Activated CD4-positive, alpha-beta T cell treated with anti-CD3 and anti-CD28 coated beads, Interleukin-2, amount 10 ng/mL, durations not matched to agents 7 days and 5 days (primary cell): ENCODE measurements at regions not wholly inside any gene's neighbourhood (a gene's known extent, or its start where the extent isn't known, plus 50 kb on each side); places are given as distances from the start of the nearest gene placed in this dataset.

Experiments used
- CTCF ChIA-PET: fragments of 350-600 bp; sonication (Branson Sonifier 250); formaldehyde crosslinking; loops from one replicate; lab custom pipeline; 2021; ENCODE audit warnings: antibody characterized with exemption; lab: Charles Lee
- POLR2A ChIA-PET: fragments of 350-600 bp; sonication (Branson Sonifier 250); formaldehyde crosslinking; loops from one replicate; lab custom pipeline; 2021; ENCODE audit warnings: antibody characterized with exemption; lab: Charles Lee
- DNase-seq: peaks from one replicate; pipeline ENCODE4 v3.0.0-alpha.2; 2020
- H3K27ac Mint-ChIP-seq: one replicate; pipeline ENCODE4 v1.8.0; 2021; ENCODE audit warnings: mild to moderate bottlenecking, moderate library complexity, mixed read lengths
- H3K27me3 Mint-ChIP-seq: one replicate; pipeline ENCODE4 v1.8.0; 2021; ENCODE audit warnings: mixed read lengths
- H3K36me3 Mint-ChIP-seq: one replicate; pipeline ENCODE4 v1.8.0; 2021; ENCODE audit warnings: low read depth, mixed read lengths
- H3K4me1 Mint-ChIP-seq: one replicate; pipeline ENCODE4 v1.8.0; 2021; ENCODE audit warnings: mixed read lengths
- H3K4me3 Mint-ChIP-seq: one replicate; pipeline ENCODE4 v1.8.0; 2021; ENCODE audit warnings: mild to moderate bottlenecking, moderate library complexity, mixed read lengths
- H3K9me3 Mint-ChIP-seq: one replicate; pipeline ENCODE4 v1.8.0; 2021; ENCODE audit warnings: mixed read lengths

DNA sequence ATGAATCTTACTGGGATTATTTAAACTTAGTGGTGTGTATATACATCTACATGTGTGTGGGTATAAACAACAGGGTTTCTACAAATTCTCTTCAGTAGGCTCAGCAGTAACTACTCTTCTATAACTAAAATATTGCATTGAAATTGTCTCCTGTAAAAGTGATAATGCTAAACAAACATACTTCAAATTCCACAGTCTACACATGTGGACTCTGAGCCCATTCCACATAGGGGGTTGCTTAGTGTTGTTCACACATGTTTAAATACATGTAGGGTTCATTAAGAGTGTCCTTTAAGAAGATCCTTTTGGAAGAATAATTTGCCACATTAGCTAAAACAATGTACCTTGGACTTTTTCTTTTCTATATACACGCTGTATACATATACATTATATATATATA lies 152.8 kb upstream of the VRK2 start:
- no peak overlapping the region for H3K27ac Mint-ChIP-seq
- ChIA-PET CTCF (no interaction called here), POLR2A (interaction anchor here (0.8 kb wide), 1 partner anchor 322 kb away, joined by 7 read pairs; no protein-coding TSS in a partner anchor)
- no peaks in the 10 kb centered on the region for H3K4me1 Mint-ChIP-seq
- H3K9me3 Mint-ChIP-seq: no peaks in the 10 kb centered on the region
- DNase-seq: no peak
- H3K36me3 Mint-ChIP-seq: no peaks in the 10 kb centered on the region
- no peak overlapping the region for H3K4me3 Mint-ChIP-seq
- H3K27me3 Mint-ChIP-seq: peaks cover 4% of the 10 kb centered on the region

DNA sequence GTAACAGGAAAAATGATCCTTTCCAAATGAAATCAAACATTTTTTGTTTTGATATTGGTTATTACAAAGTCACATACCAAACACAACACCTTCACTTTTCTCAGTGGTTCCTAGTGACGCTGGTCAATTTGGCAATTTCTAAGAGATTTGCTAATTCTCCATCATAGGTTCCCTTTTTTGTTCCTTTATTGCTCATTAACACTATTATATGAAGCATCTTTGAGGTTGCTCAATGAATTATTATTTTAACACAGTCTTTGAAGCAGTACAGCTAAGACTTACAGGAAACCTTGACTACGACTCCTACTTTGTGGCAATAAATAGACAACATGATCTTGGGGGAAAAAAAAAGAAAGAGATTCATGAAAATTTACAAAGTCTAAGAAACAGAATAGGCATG lies 152.2 kb upstream of the VRK2 start:
- DNase-seq: no peak
- Mint-ChIP-seq H3K4me1 (no peaks in the 10 kb centered on the region), H3K9me3 (no peaks in the 10 kb centered on the region), H3K4me3 (no peak overlapping the region), H3K27me3 (peaks cover 4% of the 10 kb centered on the region), H3K27ac (no peak overlapping the region), H3K36me3 (no peaks in the 10 kb centered on the region)
- ChIA-PET POLR2A (no interaction called here), CTCF (no interaction called here)

DNA sequence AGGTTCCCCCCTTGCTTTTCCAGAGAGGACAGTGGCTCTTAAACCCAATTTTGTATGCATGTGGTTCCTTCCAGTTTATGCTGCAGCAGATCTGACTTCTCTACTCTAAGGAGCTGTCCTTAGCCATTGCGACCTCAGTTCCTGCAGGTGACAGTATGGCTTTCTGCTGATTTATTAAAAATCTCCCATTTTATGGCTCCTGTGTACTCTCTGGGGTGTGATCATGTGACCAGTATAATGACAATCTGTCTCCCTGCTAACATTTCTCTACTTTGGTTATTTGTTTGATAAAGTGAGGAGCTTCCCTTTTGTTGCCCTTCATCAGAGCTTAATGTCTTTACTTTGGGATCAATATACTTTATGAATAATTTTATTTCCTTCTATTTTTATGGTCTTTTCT lies 148.7 kb upstream of the VRK2 start:
- POLR2A ChIA-PET: no interaction called here
- Mint-ChIP-seq H3K27ac (no peak overlapping the region), H3K36me3 (no peaks in the 10 kb centered on the region), H3K4me3 (no peak overlapping the region), H3K9me3 (no peaks in the 10 kb centered on the region), H3K27me3 (peaks cover 4% of the 10 kb centered on the region), H3K4me1 (peaks cover 3% of the 10 kb centered on the region)
- CTCF ChIA-PET: no interaction called here
- no peak for DNase-seq

DNA sequence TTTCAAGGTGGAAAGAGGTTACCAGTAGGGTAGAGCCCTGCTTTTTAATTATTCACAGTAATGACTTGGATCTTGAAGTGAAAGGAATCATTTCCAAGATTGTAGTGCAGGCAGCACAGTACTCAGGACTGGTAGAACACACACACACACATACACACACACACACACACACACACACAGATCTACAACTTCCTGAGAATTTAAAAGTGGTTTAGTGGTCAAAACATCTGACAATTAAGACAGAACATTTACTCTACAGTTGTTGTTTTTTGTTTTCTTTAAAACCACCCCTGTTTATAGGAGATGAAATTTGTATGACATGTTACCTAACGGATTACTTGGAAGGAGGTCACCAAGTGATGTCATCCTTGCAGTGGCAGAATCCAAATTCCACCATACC lies 146.7 kb upstream of the VRK2 start:
- Mint-ChIP-seq H3K4me1 (peaks cover 3% of the 10 kb centered on the region), H3K36me3 (no peaks in the 10 kb centered on the region), H3K27ac (no peak overlapping the region), H3K9me3 (no peaks in the 10 kb centered on the region), H3K27me3 (peaks cover 4% of the 10 kb centered on the region), H3K4me3 (no peak overlapping the region)
- no peak for DNase-seq
- ChIA-PET POLR2A (no interaction called here), CTCF (no interaction called here)

DNA sequence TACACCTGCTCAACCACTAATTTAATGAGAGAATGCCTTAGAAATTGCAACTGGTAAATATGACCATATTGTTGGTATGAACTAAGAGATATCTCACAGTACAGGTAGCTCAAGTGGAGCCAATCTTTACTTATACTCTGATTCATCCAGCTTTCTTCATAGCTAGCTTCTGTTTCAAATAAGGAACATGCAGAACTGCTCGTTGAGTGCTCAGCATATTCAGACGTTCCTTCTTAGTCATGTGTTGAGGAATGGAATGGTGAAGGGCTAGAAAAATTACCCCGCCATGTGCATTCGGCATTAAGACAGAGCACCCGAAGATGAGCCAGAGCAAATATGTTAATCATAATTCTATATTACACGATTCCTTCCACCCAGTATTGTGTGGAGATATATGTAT lies 144.0 kb upstream of the VRK2 start:
- H3K4me3 Mint-ChIP-seq: no peak overlapping the region
- H3K9me3 Mint-ChIP-seq: no peaks in the 10 kb centered on the region
- no peaks in the 10 kb centered on the region for H3K36me3 Mint-ChIP-seq
- no peaks in the 10 kb centered on the region for H3K27me3 Mint-ChIP-seq
- no peak for DNase-seq
- ChIA-PET CTCF (no interaction called here), POLR2A (no interaction called here)
- H3K27ac Mint-ChIP-seq: no peak overlapping the region
- H3K4me1 Mint-ChIP-seq: peaks cover 7% of the 10 kb centered on the region

DNA sequence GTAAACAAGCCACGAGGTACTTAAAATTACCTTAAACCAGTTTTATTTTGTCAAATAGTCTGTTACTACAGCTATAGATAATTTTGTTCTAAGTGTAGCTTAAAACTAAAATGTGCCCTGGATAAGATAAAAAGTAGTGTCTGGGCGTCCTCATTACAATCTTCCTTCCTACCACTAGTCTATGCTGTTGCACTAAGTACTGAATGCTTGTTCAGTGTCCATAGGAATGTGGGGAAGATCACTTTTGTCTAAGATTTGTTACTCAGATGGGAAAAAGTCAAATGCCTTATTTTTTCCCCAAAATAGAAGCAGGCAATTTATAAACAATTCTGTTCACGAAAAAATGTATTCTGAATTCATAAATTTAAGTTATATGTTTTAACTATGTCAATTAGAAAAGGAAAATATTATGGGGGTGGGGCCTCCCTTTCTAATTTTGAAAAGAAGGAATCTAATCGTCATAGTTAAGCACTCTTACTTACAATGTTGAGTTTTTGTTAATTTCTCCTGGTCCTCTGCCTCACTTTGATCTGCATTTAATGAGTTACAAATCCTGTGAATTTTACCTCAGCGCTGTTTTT lies 140.4 kb upstream of the VRK2 start:
- Mint-ChIP-seq H3K9me3 (peaks cover 4% of the 10 kb centered on the region), H3K27ac (no peak overlapping the region), H3K4me3 (no peak overlapping the region), H3K36me3 (peaks cover 5% of the 10 kb centered on the region), H3K27me3 (no peaks in the 10 kb centered on the region), H3K4me1 (peaks cover 29% of the 10 kb centered on the region)
- CTCF ChIA-PET: interaction anchor here (1.0 kb wide), 1 partner anchor 542 kb away, joined by 3 read pairs; no protein-coding TSS in a partner anchor
- DNase-seq: peak; percentile 10
- POLR2A ChIA-PET: no interaction called here

DNA sequence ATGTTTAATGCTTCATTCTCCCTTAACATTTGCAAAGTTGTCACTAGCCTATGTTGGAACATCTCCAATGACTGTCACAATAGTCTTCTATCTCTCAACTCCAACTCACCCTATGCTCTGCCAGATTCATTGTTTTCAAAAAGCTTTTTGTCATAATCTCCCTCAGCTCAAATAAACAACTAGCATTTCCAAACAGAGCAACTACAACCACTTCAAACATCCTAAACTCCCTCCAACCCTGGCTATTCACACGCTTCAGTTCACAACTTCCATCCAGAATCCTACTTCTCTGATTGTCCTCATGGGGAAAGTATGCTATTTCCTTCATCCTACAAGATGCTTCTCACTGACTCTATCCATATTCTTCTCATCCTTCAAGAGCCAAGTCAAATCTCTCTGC lies 139.2 kb upstream of the VRK2 start:
- POLR2A ChIA-PET: no interaction called here
- peaks cover 29% of the 10 kb centered on the region for H3K4me1 Mint-ChIP-seq
- CTCF ChIA-PET: no interaction called here
- H3K36me3 Mint-ChIP-seq: peaks cover 5% of the 10 kb centered on the region
- no peaks in the 10 kb centered on the region for H3K27me3 Mint-ChIP-seq
- no peak overlapping the region for H3K4me3 Mint-ChIP-seq
- DNase-seq: no peak
- H3K9me3 Mint-ChIP-seq: peaks cover 4% of the 10 kb centered on the region
- H3K27ac Mint-ChIP-seq: peak overlapping the region; percentile 43

DNA sequence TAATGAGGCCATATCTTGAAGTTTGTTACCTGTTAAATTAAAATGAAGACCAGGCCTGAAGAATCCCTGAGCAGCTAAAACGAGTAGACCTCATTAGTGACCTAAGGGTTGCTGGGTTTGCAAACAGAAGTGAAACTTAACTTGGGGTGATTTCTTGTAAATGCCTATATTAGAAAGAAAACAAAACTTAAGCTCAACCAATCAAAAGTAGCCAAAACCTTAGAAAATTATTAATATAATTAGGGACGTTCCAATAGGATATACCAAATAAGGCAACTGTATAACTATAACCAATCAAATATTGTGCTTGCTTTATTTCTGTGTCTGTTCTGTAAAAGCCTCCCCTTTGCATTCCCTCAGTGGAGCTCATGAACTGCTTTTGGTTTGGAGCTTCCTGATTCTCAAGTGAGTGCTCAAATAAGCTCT lies 137.9 kb upstream of the VRK2 start:
- H3K4me1 Mint-ChIP-seq: peaks cover 29% of the 10 kb centered on the region
- H3K36me3 Mint-ChIP-seq: peaks cover 5% of the 10 kb centered on the region
- H3K27ac Mint-ChIP-seq: peak overlapping the region; percentile 81
- no peaks in the 10 kb centered on the region for H3K27me3 Mint-ChIP-seq
- H3K9me3 Mint-ChIP-seq: peaks cover 4% of the 10 kb centered on the region
- no peak for DNase-seq
- ChIA-PET POLR2A (no interaction called here), CTCF (interaction anchor here (1.2 kb wide), 1 partner anchor 10 kb away, joined by 3 read pairs; no protein-coding TSS in a partner anchor)
- H3K4me3 Mint-ChIP-seq: no peak overlapping the region

DNA sequence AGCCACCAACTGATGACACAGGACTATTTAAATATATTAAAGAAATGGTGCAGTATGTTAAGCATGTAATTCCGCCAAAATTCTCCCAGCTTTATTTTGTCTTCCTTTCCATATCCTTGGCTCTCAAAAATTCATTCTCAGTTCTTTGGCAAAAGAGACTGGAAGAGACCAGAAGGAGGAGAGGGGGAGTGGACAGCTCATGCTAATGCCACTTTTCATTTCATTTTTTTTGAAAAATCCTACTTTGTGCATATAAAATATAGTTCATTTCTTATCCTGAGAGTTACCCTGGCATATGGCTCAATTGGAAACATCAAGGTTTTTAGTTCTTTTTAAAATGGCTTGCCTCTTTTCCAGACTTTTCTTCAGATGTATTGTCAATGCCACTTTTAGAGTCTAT lies 128.5 kb upstream of the VRK2 start:
- H3K9me3 Mint-ChIP-seq: no peaks in the 10 kb centered on the region
- no peak for DNase-seq
- H3K4me1 Mint-ChIP-seq: no peaks in the 10 kb centered on the region
- CTCF ChIA-PET: interaction anchor here (0.8 kb wide), 1 partner anchor 9 kb away, joined by 3 read pairs; no protein-coding TSS in a partner anchor
- H3K27me3 Mint-ChIP-seq: peaks cover 12% of the 10 kb centered on the region
- POLR2A ChIA-PET: no interaction called here
- no peaks in the 10 kb centered on the region for H3K36me3 Mint-ChIP-seq
- H3K4me3 Mint-ChIP-seq: no peak overlapping the region
- no peak overlapping the region for H3K27ac Mint-ChIP-seq

DNA sequence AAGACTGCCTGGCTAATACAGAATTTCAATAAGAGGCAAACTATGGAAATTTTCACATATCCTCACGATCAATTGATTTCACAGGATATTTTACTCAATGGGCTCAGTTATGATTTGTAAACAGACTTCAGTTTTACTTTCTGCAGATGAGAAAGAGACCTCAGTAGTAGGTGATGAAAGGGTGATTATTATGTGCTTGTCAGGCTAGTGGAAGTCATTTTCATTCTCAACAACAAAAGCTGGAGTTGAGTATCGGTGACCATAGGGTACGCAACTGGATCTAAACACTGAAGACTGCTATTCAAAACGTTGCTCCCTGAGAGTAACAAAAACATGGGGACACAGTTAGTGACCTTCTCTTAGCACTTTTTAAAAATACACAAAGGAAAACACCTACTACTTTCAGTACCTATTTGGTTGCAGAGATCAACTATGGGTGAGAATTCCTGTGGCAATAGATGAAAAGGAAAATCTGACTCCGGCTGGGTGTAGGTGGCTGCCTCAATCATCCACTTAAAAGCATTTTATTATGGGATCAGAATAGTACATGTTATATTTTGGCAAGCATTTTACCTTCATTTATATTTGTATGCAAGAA lies 126.2 kb upstream of the VRK2 start:
- peaks cover 12% of the 10 kb centered on the region for H3K27me3 Mint-ChIP-seq
- ChIA-PET CTCF (interaction anchor here (0.6 kb wide), 1 partner anchor 11 kb away, joined by 3 read pairs; no protein-coding TSS in a partner anchor), POLR2A (no interaction called here)
- no peaks in the 10 kb centered on the region for H3K9me3 Mint-ChIP-seq
- no peak overlapping the region for H3K27ac Mint-ChIP-seq
- no peak for DNase-seq
- no peaks in the 10 kb centered on the region for H3K4me1 Mint-ChIP-seq
- no peak overlapping the region for H3K4me3 Mint-ChIP-seq
- no peaks in the 10 kb centered on the region for H3K36me3 Mint-ChIP-seq

DNA sequence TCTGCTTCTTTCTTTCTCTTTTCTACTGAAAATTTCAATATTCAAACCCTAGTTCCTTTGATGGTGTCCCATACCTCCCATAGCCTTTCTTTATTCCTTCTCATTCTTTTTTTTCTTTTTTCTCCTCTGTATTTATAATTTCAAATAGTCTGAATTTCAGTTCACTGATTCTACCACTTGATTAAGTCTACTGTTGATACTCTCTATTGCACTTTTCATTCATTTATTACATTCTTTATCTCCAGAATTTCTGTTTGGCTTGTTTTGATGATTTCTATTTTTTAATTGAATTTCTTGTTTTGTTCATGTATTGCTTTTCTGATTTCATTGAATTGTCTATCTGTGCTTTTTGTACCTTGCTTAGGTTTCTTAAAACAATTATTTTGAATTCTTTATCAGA lies 111.9 kb upstream of the VRK2 start:
- POLR2A ChIA-PET: no interaction called here
- Mint-ChIP-seq H3K27me3 (no peaks in the 10 kb centered on the region), H3K36me3 (no peaks in the 10 kb centered on the region), H3K4me3 (no peak overlapping the region), H3K27ac (no peak overlapping the region), H3K9me3 (peaks cover 29% of the 10 kb centered on the region), H3K4me1 (no peaks in the 10 kb centered on the region)
- DNase-seq: no peak
- CTCF ChIA-PET: no interaction called here

DNA sequence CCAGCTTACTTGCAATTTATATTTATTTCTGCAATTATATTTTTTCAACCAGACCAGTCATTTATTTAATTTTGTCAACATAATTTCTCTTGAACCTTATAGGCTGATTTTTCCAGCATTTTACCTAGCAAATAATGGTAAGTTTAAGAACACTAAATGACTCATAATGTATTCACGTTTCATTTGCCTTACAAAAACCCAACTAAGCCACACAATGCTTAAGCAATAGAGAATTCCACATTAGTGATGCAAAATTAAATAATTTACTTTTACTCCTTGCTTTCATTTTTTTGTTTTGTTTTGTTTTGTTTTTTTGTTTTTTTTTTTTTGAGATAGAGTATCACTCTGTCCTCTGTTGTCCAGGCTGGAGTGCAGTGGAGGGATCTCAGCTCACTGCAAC lies 110.4 kb upstream of the VRK2 start:
- no peak overlapping the region for H3K4me3 Mint-ChIP-seq
- no peaks in the 10 kb centered on the region for H3K27me3 Mint-ChIP-seq
- H3K27ac Mint-ChIP-seq: no peak overlapping the region
- H3K9me3 Mint-ChIP-seq: peaks cover 28% of the 10 kb centered on the region
- no peak for DNase-seq
- no peaks in the 10 kb centered on the region for H3K36me3 Mint-ChIP-seq
- ChIA-PET CTCF (no interaction called here), POLR2A (no interaction called here)
- no peaks in the 10 kb centered on the region for H3K4me1 Mint-ChIP-seq

DNA sequence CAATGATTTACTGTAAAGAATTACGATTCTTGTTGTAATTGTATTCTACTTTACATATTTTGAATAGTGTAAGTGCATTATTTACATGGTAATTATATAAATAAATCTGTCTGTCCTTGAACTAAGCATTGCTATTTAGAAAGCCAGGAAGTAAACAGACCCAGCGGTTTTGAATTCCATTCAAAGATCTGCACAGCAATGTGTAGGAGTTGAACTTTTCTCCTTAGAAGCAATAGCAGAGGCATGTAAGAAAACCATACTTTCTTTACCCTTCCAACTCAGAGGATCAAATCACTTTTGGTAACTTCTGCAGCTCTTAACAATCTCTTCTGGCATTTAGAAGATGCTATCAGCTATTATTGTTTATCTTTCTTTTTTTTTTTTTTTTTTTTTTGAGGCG lies 109.2 kb upstream of the VRK2 start:
- Mint-ChIP-seq H3K4me1 (no peaks in the 10 kb centered on the region), H3K36me3 (no peaks in the 10 kb centered on the region), H3K4me3 (no peak overlapping the region), H3K27me3 (no peaks in the 10 kb centered on the region), H3K9me3 (peaks cover 23% of the 10 kb centered on the region), H3K27ac (no peak overlapping the region)
- no peak for DNase-seq
- ChIA-PET POLR2A (no interaction called here), CTCF (no interaction called here)

DNA sequence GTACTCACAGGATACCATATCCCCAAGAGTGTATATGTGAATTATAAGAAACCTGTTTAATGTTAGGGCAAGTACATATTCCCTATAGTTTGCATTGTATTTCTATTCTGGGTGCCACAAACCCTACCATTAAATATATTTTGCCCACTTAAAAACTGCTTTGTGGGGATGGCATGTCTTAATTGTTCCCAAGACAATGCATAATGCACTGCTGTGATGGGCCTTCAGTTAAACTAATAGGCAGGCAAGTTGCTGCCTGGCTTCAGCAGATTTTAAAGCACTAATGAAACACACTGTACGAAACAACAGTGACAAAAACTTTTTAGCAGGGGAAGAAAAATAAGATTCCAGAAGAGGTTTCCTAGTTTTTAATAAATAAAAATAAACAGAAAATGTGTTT lies 104.8 kb upstream of the VRK2 start:
- Mint-ChIP-seq H3K4me3 (no peak overlapping the region), H3K9me3 (peaks cover 2% of the 10 kb centered on the region), H3K4me1 (no peaks in the 10 kb centered on the region), H3K27ac (no peak overlapping the region), H3K36me3 (no peaks in the 10 kb centered on the region), H3K27me3 (no peaks in the 10 kb centered on the region)
- ChIA-PET CTCF (no interaction called here), POLR2A (no interaction called here)
- DNase-seq: no peak
